Glutamatergic neuron (in vitro differentiated cells): ENCODE measurements at regions not wholly inside any gene's neighbourhood (a gene's known extent, or its start where the extent isn't known, plus 50 kb on each side); places are given as distances from the start of the nearest gene placed in this dataset.
A peak's percentile ranks its signal among the peaks of the same experiment; 100 is the strongest.

Experiments
- DNase-seq: peaks from one replicate; pipeline ENCODE4 v3.0.0; 2022
- H3K27ac Mint-ChIP-seq: one replicate; pipeline ENCODE4 v1.8.0; 2020; ENCODE audit warnings: mild to moderate bottlenecking, mixed read lengths, inconsistent platforms; ENCODE audit not compliant: unreplicated experiment
- H3K27me3 Mint-ChIP-seq: one replicate; pipeline ENCODE4 v1.8.0; 2020; ENCODE audit warnings: mild to moderate bottlenecking, moderate library complexity, mixed read lengths, inconsistent platforms; ENCODE audit not compliant: unreplicated experiment
- H3K36me3 Mint-ChIP-seq: one replicate; pipeline ENCODE4 v1.8.0; 2020; ENCODE audit warnings: mild to moderate bottlenecking, mixed read lengths, inconsistent platforms; ENCODE audit not compliant: unreplicated experiment
- H3K4me1 Mint-ChIP-seq: one replicate; pipeline ENCODE4 v1.8.0; 2020; ENCODE audit warnings: mild to moderate bottlenecking, low read depth, mixed read lengths, inconsistent platforms; ENCODE audit not compliant: unreplicated experiment
- H3K4me3 Mint-ChIP-seq: one replicate; pipeline ENCODE4 v1.8.0; 2020; ENCODE audit warnings: mild to moderate bottlenecking, mixed read lengths, inconsistent platforms; ENCODE audit not compliant: unreplicated experiment
- H3K9me3 Mint-ChIP-seq: one replicate; pipeline ENCODE4 v1.8.0; 2020; ENCODE audit warnings: mild to moderate bottlenecking, moderate library complexity, mixed read lengths, inconsistent platforms; ENCODE audit not compliant: unreplicated experiment
- CTCF ChIP-seq: fragments of 200-600 bp; sonication (generic); IDR thresholded peaks from one replicate; pipeline ENCODE4 v1.5.0; 2021; ENCODE audit not compliant: partially characterized antibody, unreplicated experiment

GRCh38 chr11:45087900-45088160 is 58.6 kb upstream of the PRDM11 start:
- H3K27ac Mint-ChIP-seq, result peak overlapping the region; percentile 93
- peaks cover 38% of the 10 kb centered on the region for H3K4me1 Mint-ChIP-seq

GRCh38 chr11:45089251-45089650 is 57.2 kb upstream of the PRDM11 start:
- H3K4me1 Mint-ChIP-seq, result peaks cover 40% of the 10 kb centered on the region
- no peaks in the 10 kb centered on the region for H3K36me3 Mint-ChIP-seq
- H3K27me3 Mint-ChIP-seq, result peaks cover 10% of the 10 kb centered on the region
- H3K27ac Mint-ChIP-seq, result no peak overlapping the region
- no peak for TF ChIP-seq CTCF
- H3K9me3 Mint-ChIP-seq, result peaks cover 9% of the 10 kb centered on the region
- no peak for DNase-seq
- no peak overlapping the region for H3K4me3 Mint-ChIP-seq

More at GRCh38 chr11:45087900-45088160, 58.6 kb upstream of the PRDM11 start:
- DNase-seq, result peak; percentile 39
- H3K4me3 Mint-ChIP-seq, result peak overlapping the region; percentile 63
- peaks cover 10% of the 10 kb centered on the region for H3K27me3 Mint-ChIP-seq
- TF ChIP-seq CTCF, result no peak
- H3K36me3 Mint-ChIP-seq, result no peaks in the 10 kb centered on the region
- peaks cover 9% of the 10 kb centered on the region for H3K9me3 Mint-ChIP-seq

DNA sequence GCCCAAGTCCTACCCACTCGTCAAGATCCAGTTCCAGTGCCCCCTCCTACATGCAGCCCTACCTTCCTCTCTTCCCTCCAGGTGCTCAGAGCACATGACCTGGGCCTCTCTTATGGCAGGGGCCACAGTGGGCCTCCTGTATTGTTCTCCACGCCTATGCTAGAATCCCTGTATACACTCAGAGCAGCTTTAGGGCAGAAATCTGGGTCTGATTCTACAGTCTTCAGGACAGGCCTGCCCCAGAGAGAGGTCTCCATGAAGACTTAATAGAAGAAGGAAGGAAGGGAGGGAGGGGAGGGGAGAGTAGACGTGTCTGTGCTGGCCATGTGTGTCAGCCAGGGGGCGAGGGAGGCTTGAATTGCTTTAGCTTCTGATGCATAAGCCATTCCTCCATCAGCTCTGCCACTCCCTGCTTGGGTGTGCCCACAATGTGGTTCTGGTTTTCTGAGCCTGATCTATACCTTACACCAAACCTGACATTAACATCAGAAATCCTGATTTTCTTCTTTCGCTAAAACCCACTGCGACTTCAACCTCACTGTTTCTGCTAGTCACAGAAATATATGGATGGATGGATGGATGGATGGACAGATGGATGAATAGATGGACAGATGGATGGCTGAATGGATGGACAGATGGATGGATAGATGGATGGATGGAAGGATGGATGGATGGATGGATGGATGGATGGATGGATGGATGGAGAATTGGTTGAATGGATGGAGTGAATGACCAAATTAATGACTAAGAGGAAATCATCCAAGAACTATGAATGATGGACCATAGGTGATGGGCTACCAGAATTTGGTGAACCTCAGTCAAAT is 56.6 kb upstream of the PRDM11 start:
- peaks cover 10% of the 10 kb centered on the region for H3K27me3 Mint-ChIP-seq

DNA sequence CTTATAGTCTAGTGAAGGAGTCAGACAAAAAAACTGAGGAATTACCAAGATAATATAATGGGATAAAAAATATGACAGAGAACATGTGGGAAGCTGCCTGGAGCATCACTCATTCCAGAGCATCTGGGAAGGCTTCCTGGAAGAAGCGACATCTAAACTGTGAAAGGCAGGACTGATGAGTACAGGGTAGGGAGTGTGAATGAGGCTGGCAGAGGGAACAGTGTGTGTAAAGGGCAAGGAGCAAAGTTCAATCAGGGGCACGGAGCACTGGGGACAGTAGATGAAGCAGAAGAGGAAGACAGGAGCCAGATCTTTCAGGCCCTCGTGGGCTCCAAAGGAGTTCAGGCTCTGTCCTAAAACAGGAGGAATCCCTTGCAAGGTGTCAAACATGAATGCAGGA is 55.8 kb upstream of the PRDM11 start:
- H3K27me3 Mint-ChIP-seq, result peaks cover 14% of the 10 kb centered on the region
- peaks cover 6% of the 10 kb centered on the region for H3K9me3 Mint-ChIP-seq
- H3K36me3 Mint-ChIP-seq, result no peaks in the 10 kb centered on the region
- peaks cover 47% of the 10 kb centered on the region for H3K4me1 Mint-ChIP-seq
- DNase-seq, result no peak
- H3K27ac Mint-ChIP-seq, result peak overlapping the region; percentile 1
- TF ChIP-seq CTCF, result no peak
- no peak overlapping the region for H3K4me3 Mint-ChIP-seq

More for the DNA sequence above, 56.6 kb upstream of the PRDM11 start:
- no peak for TF ChIP-seq CTCF
- Mint-ChIP-seq H3K27ac (peak overlapping the region; percentile 19), H3K9me3 (peaks cover 6% of the 10 kb centered on the region), H3K4me1 (peaks cover 40% of the 10 kb centered on the region), H3K4me3 (no peak overlapping the region), H3K36me3 (no peaks in the 10 kb centered on the region)
- no peak for DNase-seq

DNA sequence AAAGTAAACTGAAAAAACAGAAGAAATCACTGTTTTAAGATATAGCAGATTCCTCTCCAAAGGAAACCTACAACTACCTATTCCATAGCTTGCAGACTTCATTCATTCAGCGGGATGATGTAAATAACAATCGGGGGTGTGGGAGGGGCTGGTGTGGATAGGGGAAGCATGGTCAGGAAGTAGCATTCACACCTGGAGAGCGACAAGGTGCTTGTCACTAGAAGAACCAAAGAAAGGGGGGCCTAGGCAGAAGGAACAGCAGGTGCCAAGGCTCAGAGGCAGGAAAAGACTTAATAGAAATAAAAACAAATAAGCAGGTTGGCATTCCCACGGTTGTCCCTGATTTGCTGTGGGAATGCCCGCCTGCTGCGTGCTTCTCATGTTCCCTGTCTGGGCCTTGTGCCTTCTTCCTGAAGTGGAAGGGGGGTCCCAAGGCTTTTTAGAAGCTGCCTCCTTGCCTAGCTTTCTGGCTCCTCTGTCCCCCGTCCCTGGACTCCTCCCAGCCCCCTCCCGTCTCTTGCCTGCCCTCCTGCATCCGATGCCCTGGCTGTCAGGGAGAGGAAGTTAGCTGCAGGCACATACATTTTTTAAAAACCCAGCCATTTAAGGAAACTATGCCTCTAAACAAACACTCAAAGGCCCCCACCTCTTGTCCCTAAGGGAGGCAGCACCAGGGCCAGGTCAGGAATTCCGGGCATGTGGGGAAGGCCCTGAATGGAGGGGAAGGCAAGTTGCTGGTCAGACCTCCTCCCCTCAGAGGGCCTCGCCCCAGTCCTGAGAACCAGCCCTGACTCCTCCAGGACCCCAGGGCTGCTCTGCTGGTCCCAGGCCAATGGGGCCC is 54.7 kb upstream of the PRDM11 start:
- no peak for TF ChIP-seq CTCF
- Mint-ChIP-seq H3K27ac (no peak overlapping the region), H3K4me1 (peaks cover 43% of the 10 kb centered on the region), H3K4me3 (no peak overlapping the region), H3K27me3 (peaks cover 12% of the 10 kb centered on the region), H3K9me3 (peaks cover 5% of the 10 kb centered on the region), H3K36me3 (no peaks in the 10 kb centered on the region)
- DNase-seq, result no peak
